ENCODE measurements at regions not wholly inside any gene's neighbourhood (a gene's known extent, or its start where the extent isn't known, plus 50 kb on each side); places are given as distances from the start of the nearest gene placed in this dataset.

- TF ChIP-seq RAD21 (IDR thresholded peaks at IDR 0.05; ENCODE audit: low read depth) = no peak
- TF ChIP-seq EP300 (IDR thresholded peaks at IDR 0.05; ENCODE audit: borderline replicate concordance) = no peak
- TF ChIP-seq CEBPB (IDR thresholded peaks at IDR 0.05) = no peak
- TF ChIP-seq EGR1 (IDR thresholded peaks at IDR 0.05) = no peak
- no peak for TF ChIP-seq TAF1 (IDR thresholded peaks at IDR 0.05; ENCODE audit: low read depth)
- TF ChIP-seq MAX (IDR thresholded peaks at IDR 0.05) = no peak
Measured at GRCh38 chr6:79408256-79408974, 128.8 kb downstream of the LCA5 start.
